ENCODE measurements at regions not wholly inside any gene's neighbourhood (a gene's known extent, or its start where the extent isn't known, plus 50 kb on each side); places are given as distances from the start of the nearest gene placed in this dataset.

DNA sequence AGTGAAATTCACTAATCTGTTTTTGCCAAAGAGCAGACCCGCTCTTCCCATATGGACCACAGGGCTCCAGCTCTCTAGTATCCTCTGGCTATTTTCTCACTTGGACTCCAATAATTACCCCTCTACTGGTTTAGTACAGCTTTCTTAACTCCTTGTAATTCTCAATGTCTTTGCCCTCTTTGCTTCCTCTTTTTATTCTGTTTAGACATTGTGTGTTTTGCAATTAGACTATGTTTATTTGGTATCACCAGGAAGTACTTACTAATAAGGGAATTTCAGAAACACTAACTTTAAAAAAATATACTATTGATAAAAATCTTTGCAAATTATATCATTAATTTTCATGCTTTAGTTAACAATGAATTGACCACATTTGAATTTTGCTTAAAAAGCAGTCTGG is 111.6 kb upstream of the OBI1 start:
- H2AFZ ChIP-seq (ENCODE audit: low read length) = no peak overlapping the region
- H3K4me1 ChIP-seq (ENCODE audit: insufficient read depth, low read length, severe bottlenecking) = no peaks in the 10 kb centered on the region
- H3K36me3 ChIP-seq (ENCODE audit: insufficient read depth, low read length) = no peaks in the 10 kb centered on the region
- no peaks in the 10 kb centered on the region for H3K9me3 ChIP-seq (ENCODE audit: low read length)
- H3K9ac ChIP-seq (ENCODE audit: low read length) = no peak overlapping the region
- no peaks in the 10 kb centered on the region for H3K27me3 ChIP-seq (ENCODE audit: insufficient read depth, low read length)
- TF ChIP-seq CTCF (IDR thresholded peaks at IDR 0.05; ENCODE audit: low read length) = no peak
- H3K4me2 ChIP-seq (ENCODE audit: low read length) = no peak overlapping the region
- H3F3A ChIP-seq (ENCODE audit: insufficient read depth, low read length) = no peaks in the 10 kb centered on the region
- H3K9me2 ChIP-seq (ENCODE audit: low read depth, low read length) = no peaks in the 10 kb centered on the region
- H3K79me2 ChIP-seq (ENCODE audit: insufficient read depth, low read length) = no peaks in the 10 kb centered on the region
- no peak overlapping the region for H3K4me3 ChIP-seq (ENCODE audit: low read depth, low read length, poor library complexity, severe bottlenecking)
- no peaks in the 10 kb centered on the region for H4K20me1 ChIP-seq (ENCODE audit: insufficient read depth, low read length)
- no peak overlapping the region for H3K27ac ChIP-seq (ENCODE audit: low read depth, low read length, poor library complexity, severe bottlenecking)

- H3K9me3 ChIP-seq (ENCODE audit: low read length) = no peaks in the 10 kb centered on the region
- H2AFZ ChIP-seq (ENCODE audit: low read length) = no peak overlapping the region
- H3K9ac ChIP-seq (ENCODE audit: low read length) = no peak overlapping the region
- no peaks in the 10 kb centered on the region for H3F3A ChIP-seq (ENCODE audit: insufficient read depth, low read length)
- H4K20me1 ChIP-seq (ENCODE audit: insufficient read depth, low read length) = no peaks in the 10 kb centered on the region
- H3K4me1 ChIP-seq (ENCODE audit: insufficient read depth, low read length, severe bottlenecking) = no peaks in the 10 kb centered on the region
- H3K4me2 ChIP-seq (ENCODE audit: low read length) = no peak overlapping the region
- TF ChIP-seq EZH2 (IDR thresholded peaks at IDR 0.05; ENCODE audit: borderline replicate concordance, low read length) (no peak), CTCF (IDR thresholded peaks at IDR 0.05; ENCODE audit: low read length) (no peak)
- H3K27ac ChIP-seq (ENCODE audit: low read depth, low read length, poor library complexity, severe bottlenecking) = no peak overlapping the region
- no peaks in the 10 kb centered on the region for H3K27me3 ChIP-seq (ENCODE audit: insufficient read depth, low read length)
- H3K36me3 ChIP-seq (ENCODE audit: insufficient read depth, low read length) = no peaks in the 10 kb centered on the region
- no peak overlapping the region for H3K4me3 ChIP-seq (ENCODE audit: low read depth, low read length, poor library complexity, severe bottlenecking)
- H3K9me2 ChIP-seq (ENCODE audit: low read depth, low read length) = no peaks in the 10 kb centered on the region
- no peaks in the 10 kb centered on the region for H3K79me2 ChIP-seq (ENCODE audit: insufficient read depth, low read length)
These were observed 110.0 kb upstream of the OBI1 start for GRCh38 chr13:78768950-78769349.

DNA sequence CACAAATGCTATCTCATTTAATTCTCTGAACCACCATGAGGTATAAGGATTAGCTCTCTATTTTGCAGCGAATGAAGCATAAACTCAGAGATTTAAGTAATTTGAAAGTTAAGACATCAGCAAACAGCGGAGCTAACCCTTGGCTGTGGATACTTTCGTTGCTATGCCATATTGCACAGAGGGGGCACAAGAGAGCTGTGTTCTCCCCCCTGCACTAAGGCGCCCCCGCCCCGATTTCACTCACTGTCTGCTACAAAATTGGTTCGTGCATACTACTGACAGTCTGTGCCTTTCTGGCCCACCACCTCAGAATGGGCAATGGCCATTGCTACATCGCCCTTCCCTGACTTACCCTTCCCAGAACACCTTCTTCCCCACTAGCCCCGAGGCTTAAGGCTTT is 105.7 kb upstream of the OBI1 start:
- H3K4me3 ChIP-seq (ENCODE audit: low read depth, low read length, poor library complexity, severe bottlenecking) = no peak overlapping the region
- H3K9me3 ChIP-seq (ENCODE audit: low read length) = no peaks in the 10 kb centered on the region
- no peak overlapping the region for H3K9ac ChIP-seq (ENCODE audit: low read length)
- H3K4me1 ChIP-seq (ENCODE audit: insufficient read depth, low read length, severe bottlenecking) = no peaks in the 10 kb centered on the region
- no peaks in the 10 kb centered on the region for H3K36me3 ChIP-seq (ENCODE audit: insufficient read depth, low read length)
- no peak overlapping the region for H3K4me2 ChIP-seq (ENCODE audit: low read length)
- H3K27ac ChIP-seq (ENCODE audit: low read depth, low read length, poor library complexity, severe bottlenecking) = no peak overlapping the region
- H3K9me2 ChIP-seq (ENCODE audit: low read depth, low read length) = no peaks in the 10 kb centered on the region
- TF ChIP-seq CTCF (IDR thresholded peaks at IDR 0.05; ENCODE audit: low read length) = peak; percentile 18; the same call in 1 of the 2 replicates
- no peak for TF ChIP-seq EZH2 (IDR thresholded peaks at IDR 0.05; ENCODE audit: borderline replicate concordance, low read length)
- H4K20me1 ChIP-seq (ENCODE audit: insufficient read depth, low read length) = no peaks in the 10 kb centered on the region
- H2AFZ ChIP-seq (ENCODE audit: low read length) = no peak overlapping the region
- H3K27me3 ChIP-seq (ENCODE audit: insufficient read depth, low read length) = no peaks in the 10 kb centered on the region
- no peaks in the 10 kb centered on the region for H3F3A ChIP-seq (ENCODE audit: insufficient read depth, low read length)
- no peaks in the 10 kb centered on the region for H3K79me2 ChIP-seq (ENCODE audit: insufficient read depth, low read length)
